Amniotic epithelial cell (primary cell): ENCODE measurements at regions not wholly inside any gene's neighbourhood (a gene's known extent, or its start where the extent isn't known, plus 50 kb on each side); places are given as distances from the start of the nearest gene placed in this dataset.
A peak's percentile ranks its signal among the peaks of the same experiment; 100 is the strongest.

Experiments
- DNase-seq: peaks from one replicate; pipeline ENCODE4 v3.0.0-alpha.2; 2010; ENCODE audit warnings: low read depth

DNA sequence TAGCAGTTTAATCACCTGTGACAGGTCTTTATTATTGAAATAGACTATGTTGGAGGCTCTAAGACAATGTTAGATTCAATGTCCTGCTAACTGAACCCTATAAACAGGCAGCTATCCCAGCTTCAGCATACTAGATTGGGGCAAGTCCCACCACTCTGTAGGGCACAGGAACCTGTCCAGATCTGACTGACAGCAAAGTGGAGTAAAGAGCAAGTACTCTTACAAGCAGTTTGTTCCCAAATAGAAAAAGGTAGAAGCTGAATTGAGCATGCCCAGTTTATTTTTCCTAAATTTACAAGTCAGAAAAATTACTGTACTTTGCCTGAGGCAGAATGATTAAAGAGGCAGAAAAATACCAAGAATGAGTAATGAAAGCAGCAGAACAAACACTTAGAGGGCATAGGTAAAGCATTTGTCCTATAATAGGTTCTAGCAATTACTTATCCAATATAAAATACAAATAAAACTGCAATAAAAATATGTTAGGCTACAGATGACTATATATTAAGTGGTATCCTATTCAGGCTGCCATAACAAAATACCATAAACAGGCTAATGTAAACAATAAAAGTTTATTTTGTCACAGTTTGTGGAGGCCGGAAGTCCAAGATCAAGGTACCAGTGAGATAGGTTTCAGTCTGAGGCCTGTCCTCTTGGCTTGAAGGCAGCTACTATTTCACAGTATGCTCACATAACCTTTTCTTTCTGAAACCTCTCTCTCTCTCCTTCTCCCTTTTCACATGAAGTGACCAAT, 868.2 kb downstream of the C12orf50 start:
- DNase-seq, result no peak

DNA sequence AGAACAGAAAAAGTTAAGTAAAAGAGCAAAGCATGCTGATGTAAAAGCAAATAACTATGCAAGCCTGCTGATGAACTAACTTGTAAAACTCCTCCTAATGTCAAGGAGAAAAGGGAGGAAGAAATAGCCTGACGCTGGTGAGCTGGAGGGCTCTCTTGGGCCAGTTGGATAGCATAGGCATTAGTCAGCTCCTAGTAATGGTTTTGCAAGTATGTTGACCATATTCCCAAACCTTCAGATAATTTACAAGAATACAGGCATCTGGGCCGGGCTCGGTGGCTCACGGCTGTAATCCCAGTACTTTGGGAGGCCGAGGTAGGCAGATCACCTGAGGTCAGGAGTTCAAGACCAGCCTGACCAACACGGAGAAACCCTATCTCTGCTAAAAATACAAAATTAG, 871.4 kb downstream of the C12orf50 start:
- DNase-seq, result peak; percentile 99

DNA sequence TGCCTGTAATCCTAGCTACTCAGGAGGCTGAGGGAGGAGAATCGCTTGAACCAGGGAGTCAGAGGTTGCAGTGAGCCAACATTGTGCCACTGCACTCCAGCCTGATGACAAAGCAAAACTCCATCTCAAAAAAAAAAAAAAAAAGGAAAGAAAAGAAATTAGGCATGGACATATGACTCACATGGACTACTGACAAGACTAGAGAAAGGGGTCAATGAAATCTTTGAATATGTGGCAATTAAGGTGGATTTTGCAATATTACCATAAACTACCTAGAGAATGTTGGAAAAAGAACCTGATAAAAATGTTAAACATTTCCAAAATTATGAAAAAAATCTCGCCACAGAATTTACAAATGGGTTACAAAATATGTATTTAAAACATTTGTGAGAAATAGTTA, 873.6 kb downstream of the C12orf50 start:
- peak; percentile 87 for DNase-seq

DNA sequence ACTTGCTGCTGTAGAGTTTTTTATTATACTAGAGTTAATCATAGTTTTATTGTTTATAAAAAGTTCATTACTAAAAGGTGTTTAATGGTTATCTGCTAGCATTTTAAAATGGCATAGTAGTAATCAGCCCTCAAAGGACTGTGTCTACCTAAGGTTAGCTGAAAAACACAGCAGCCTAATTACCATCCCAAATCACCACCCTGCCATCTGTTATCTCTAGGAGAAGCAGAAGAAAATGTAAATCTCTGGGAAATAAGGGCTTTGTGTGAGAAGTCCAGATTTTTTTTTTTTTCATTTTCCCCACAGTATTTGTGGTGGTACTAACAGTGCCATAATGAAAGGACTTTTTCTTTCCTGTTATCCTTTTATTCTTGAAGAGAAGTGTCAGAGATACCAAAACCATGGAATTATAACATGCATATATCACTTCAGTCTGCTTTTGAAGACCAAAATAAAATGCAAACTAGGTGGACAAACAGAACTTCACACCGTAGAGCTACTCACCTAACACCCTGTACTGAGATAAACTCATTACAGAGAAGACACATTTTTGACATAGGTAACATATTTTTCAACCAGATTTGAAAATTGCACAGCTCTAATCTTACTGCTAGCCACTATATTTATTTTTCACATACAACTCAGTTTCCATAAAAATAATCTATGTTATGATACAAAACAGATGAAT, 876.2 kb downstream of the C12orf50 start:
- peak; percentile 27 for DNase-seq

DNA sequence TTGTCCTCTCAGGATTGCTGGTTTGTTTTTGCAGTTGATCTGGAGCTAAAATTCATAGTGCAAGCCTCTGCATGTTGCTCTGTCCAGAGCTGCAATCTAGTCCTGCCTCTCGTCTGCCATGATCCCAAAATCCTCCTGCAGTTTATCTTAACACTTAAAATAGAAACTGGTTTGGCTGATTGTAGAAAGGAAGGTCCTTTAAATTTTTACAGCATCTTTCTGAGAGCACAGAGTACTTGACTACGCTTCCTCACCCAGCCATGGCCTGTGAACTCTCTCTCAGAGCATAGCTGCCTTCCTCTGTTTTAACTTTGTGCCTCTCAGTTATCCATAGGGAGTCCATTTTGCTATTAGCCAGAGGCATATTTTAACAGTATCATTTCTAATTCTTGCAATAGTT, 877.1 kb downstream of the C12orf50 start:
- DNase-seq, result no peak

DNA sequence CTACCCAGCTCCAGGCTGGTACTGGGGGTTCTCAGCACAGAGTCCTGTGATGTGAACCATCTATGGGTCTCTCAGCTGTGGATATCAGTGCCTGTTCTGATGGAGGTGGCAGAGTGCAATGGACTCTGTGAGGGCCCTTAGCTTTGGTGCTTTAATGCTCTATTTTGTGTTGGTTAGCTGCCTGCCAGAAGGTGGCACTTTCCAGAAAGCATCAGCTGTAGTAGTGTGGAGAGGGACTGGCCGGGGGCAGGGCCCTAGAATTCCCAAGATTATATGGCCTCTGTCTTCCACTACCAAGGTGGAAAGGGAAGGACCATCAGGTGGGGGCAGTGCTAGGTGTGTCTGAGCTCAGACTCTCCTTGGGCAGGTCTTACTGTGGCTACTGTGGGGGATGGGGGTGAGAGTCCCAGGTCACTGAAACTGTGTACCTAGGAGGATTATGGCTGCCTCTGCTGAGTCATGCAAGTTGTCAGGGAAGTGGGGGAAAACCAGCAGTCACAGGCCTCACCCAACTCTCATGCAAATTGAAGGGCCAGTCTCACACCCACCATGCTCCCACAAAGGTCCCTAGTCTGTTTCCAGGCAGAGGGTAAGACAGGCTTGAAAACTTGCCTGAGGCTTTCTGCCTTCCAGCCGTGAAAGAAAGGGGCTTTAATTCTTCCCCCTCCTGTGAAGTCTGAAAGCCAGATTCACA, 878.1 kb downstream of the C12orf50 start:
- DNase-seq, result no peak

DNA sequence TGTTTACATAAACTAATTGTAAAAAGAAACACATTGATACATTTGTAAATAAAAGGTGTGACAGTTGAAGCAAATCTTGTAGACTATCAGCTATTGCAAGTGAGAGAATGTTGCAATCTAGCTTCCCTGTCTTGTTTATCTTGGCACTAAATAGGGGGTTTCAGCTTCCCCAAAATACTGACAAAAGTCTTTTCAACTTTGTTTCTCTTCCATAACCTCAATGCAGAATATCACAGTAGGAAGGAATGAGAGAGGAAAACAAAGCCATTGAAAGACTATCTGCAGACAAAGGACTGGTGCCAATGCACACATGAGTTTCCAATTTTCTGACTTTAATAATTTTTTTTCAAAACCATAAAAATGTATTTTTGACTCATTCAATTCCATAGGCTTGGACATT, 886.2 kb upstream of the MGAT4C start:
- DNase-seq, result no peak

DNA sequence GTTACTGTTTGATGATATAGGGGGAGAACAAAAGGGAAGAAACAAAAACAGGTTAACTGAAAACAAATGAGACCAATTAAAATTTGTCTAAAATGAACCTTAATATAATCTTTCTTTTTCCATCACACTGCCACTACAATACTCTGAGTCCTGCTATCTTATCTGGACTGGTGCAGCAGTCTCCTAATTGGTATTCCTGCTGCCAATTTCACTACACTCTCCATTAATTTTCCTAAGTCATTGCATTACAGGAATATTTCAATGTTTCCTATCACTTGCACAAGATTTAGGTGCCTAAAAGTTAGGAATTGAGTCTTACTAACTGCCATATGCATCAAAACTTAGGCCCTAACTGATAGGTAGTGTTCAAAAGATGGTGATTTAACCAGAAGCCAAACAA, 884.9 kb upstream of the MGAT4C start:
- DNase-seq, result no peak

DNA sequence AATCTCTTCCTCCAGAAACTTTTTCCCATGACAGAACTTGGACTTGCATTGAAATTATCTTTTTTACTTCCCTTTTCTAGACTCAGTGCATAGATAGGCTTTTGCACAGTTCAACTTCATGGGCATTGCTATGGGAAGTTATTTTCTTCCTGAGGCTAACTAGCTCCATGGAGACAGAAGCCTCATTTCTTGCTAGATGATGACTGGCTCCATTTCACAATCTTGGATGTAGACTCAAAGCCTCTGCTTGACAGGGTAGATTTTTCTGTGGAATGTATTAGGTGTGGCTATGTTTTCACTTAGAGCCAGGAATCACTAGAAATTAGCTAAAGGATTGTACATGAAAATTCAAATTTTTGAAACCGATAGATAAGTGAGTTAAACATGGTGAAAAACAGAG, 884.1 kb upstream of the MGAT4C start:
- peak; percentile 88 for DNase-seq

DNA sequence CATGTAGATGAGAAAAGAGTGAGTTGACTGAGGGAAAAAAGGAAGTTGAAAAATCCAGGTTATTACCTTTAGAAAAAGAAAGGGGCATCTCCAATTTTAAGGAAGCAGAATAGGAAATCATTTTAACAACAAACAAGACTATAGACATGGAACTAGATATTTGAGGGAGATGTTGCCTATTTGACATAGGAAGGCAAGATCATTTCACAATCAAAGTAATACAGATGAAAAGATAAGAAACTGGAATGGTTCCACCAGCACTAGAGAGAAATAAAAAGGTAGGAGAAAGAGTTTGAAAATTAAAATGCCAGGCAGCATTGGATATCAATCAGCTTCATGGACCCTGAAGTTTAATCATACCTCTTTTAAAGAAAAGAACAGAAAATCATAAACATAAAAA, 881.0 kb upstream of the MGAT4C start:
- no peak for DNase-seq

DNA sequence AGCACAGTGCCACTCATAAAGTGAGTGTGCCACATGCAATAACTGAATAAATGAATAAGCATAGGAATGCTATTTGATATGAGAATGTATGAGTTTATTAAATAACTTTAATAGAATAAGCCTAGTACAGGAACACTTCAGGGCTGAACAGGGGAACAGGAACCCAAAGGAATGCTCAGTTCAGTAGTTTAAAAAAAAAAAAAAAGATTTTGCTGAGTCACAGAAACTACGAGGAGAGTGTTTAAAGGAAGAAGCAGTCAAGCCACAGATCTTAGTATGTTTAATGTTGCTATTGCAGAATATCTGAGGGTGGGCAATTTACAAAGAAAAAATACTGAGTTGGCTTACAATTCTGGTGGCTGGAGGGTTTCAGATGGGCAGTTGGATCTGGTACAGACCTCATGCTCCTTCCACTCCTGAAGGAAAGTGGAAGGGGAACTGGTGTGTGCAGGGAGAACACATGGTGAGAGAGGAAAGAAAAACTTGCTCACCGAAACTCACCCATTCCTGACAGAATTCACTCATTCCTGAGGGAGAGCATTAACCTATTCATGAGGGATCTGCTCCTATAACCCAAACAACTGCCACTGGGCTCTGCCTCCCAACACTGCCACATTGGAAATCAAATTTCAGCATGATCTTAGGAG, 880.3 kb upstream of the MGAT4C start:
- DNase-seq, result peak; percentile 57

DNA sequence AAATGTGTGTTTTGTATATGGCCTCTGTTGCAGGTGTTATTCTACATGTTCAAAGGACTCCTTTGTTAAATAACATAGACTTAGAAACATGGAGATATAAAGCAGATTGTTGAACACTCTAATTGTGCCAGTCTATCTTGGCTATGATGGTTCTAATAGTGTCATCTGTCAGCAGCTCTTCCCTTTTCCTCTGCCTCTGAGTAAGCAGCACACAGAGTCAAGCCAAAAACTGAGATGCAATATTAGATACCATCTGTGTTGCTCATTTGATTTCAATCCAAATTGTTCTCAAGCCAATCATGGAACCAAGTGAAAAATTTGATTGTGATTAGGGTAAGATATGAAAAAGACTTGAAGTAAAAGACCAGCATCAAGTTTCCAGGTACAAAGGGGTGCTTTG, 871.1 kb upstream of the MGAT4C start:
- DNase-seq, result peak; percentile 52

DNA sequence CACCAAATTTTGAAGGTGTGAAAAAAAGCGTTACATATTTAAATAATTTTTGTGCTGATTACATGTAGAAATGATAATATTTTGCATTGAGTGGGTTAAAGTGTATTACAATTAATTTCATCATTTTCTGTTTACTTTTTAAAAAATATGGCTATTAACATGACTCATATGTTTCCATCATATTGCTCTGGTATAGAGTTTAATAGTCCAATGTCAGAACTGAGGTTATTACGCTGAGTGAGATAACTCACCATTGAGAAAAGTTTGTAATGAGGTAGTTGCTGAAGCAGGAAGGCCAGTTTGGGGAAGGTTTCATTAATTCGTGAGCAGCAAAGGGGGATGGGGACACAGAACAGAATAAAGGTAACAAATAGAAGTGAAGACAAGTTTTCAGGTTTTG, 865.7 kb upstream of the MGAT4C start:
- peak; percentile 16 for DNase-seq

DNA sequence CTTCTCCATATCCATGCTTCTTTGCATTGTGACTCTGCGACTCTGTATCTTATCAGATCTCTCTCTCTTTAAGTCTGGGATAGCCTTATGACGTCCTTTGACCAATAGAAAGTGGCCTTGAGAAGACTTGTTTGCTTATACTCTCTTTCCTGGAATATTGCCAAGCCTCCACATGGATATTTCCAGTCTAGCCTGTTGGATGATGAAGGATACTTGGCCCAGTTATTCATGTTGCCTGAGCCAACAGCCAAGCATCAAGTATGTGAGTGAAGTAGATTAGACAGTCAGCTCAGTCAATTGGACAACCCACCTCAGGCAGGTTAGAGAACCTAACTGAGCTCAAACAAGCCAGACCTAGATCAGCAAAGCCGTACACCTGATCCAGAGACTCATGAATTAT, 864.2 kb upstream of the MGAT4C start:
- peak; percentile 20 for DNase-seq

DNA sequence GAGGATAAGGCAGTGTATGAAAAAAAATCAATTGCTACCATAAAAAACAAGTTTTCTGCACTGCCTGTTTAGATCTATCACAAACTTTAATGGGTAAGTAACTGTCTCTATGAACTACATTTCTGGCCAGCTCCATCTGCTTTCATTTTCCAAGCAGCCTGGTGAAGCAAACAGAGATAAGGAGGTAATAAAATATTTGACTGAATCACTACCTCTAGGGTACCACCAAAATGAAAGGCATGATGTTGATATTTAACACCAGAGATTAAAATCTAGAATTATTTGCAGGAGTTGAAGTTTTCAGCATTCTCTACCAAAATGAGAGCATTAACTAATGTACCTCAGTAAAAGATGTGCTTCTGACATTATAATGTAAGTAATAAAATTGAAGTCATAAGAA, 863.5 kb upstream of the MGAT4C start:
- peak; percentile 24 for DNase-seq

DNA sequence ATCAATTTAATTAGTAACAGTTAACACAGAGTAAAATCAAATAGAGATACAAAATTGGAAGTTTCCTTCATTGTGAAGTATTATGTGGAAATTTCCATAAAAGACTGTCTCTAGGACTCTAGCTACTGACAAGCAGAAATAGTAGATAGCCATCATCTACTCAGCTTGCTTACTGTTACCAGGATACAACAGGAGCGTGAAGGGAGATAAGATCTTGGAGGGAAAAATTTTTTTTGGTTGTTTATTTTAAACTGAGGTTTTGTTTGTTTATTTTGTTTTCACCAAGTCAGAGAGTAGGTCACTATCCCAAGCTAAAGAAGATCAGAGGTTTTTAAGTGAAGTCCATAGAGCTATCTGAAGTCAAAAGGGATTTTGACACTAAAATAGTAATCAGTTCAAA, 861.3 kb upstream of the MGAT4C start:
- DNase-seq, result no peak

DNA sequence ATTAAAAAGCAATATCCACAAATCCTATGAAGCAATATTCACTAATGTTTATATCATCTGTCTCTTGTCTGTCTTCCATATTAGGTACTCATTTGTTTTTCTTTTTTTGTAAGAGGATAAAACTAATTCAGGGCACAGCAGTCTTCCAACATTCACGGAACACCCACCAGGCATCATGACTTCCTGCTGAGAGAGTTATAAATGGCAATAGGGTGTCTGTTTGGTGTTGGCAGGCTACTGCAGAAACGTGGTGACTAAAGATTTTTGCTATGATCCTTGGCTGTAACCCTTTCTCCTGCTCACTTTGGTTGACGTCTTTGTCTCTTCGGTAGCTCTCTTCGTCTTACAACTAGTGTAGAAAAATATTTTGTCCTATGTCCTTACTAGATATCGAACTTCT, 860.6 kb upstream of the MGAT4C start:
- DNase-seq, result no peak

DNA sequence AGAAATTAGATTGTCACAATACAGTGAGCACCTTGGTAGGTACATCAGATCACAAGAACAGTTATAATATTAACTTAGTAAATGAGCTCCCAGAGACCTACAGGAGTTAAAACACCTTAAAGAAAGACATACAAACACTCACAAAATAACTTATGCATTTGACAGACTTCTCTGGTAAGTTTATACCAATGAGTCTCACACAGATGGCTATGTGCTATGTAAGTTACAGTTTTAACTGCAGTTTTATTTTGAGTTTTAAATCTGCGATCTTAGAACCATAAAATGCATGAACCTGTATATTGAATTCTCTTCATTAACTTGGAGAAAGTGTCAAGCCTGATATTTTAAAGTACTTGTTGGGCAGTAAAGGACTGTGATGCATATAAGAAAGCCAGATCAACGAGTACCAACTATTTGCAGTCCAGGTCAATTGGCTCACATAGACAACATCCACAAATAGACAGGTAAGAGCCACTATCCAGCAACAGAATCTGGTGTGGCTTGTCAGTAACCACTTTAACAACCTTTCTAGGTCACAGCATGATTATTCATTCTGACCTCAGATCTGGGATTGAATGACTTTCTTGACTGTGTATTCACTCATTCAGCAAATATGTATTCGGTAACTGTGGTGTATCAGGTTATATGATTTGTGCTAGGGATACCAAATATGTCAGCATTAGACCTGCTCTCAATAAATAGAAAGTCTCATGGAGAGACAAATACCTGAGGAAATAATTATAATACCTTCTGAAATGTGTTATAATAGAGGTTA, 856.6 kb upstream of the MGAT4C start:
- DNase-seq, result no peak

DNA sequence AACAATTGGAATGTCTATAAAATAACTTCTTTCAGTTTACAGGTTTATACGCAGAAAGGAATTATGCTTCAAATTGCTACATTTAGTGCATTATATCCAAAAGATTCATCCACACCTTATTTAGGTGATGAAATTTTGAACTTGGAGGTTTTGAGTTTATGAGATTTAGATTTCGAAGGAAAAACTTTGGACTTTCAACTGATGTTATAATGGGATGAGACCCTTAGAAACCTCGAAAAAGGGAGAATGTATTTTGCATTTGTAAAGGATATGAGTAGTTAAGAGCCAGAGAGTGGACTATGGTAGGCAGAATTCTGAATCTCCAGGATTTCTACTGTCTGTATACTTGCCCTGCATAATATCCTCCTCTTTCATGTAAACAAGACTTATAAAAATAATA, 851.6 kb upstream of the MGAT4C start:
- DNase-seq, result no peak

DNA sequence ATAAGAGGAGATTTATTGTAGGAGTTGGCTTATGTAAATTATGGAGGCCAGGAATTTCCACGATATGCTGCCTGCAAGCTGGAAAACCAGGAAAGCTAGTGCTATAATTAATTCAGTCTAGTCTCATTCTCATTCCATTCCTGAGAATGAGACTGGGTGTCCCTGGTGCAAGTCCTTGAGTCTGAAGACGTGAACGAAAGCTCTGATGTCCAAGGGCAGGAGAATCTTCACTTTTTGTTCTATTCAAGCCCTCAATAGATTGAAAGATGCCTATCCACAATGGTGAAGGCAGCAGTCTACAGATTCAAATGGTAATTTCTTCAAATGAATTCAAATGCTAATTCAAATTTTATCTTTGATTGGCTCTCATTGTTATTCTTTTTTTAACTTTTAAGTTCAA, 851.1 kb upstream of the MGAT4C start:
- DNase-seq, result no peak

DNA sequence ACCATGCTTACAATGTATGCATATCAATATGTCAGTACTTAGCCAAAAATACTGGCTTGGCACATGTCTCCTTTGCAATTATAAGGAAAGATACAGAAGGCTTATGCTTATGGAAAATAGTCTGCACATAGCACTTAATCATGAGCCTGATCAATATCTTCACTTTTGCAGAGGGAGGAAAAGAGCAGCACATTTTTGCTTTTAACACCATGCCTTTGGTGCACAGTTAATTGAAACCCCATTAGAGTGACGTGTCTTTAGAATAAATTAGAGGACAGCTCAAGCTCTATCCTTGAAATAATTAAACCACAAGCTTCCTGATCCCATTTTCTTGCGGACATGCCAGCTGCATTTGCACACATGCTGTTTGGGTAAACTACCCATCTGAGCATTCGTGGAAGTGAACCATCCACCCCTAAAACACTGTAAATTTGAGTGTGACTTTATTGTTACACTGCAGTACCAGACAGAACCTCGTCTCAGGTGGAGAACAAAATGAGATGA, 839.9 kb upstream of the MGAT4C start:
- no peak for DNase-seq

DNA sequence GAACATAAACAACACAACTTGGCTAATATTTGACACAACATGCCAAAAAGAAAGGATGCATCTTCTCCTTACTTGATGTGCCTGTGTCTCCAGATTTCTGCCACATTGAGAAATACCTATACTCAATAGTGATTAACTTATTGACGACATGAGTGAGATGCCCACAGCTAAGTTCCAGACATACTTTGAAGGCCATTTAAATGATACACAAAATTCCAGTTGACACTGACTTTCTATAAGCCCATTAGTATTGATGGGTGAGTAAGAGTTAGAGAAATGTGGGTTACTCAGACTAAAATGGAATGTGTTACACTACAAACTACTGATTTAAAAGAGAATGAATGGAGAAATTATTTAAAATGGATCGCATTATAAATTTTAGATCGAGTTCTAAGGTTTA, 838.2 kb upstream of the MGAT4C start:
- no peak for DNase-seq
